NCI-H460 (cell line): ENCODE measurements at regions not wholly inside any gene's neighbourhood (a gene's known extent, or its start where the extent isn't known, plus 50 kb on each side); places are given as distances from the start of the nearest gene placed in this dataset.
"Not testable (repeated sequence)": the region's sequence is repeated elsewhere in the genome, so short reads cannot be mapped to it uniquely, and the experiment has no call there.

Experiments used
- DNase-seq: peaks from one replicate; pipeline ENCODE4 v3.0.0-alpha.2; 2016; ENCODE audit warnings: low read depth; ENCODE audit errors: extremely low read depth

DNA sequence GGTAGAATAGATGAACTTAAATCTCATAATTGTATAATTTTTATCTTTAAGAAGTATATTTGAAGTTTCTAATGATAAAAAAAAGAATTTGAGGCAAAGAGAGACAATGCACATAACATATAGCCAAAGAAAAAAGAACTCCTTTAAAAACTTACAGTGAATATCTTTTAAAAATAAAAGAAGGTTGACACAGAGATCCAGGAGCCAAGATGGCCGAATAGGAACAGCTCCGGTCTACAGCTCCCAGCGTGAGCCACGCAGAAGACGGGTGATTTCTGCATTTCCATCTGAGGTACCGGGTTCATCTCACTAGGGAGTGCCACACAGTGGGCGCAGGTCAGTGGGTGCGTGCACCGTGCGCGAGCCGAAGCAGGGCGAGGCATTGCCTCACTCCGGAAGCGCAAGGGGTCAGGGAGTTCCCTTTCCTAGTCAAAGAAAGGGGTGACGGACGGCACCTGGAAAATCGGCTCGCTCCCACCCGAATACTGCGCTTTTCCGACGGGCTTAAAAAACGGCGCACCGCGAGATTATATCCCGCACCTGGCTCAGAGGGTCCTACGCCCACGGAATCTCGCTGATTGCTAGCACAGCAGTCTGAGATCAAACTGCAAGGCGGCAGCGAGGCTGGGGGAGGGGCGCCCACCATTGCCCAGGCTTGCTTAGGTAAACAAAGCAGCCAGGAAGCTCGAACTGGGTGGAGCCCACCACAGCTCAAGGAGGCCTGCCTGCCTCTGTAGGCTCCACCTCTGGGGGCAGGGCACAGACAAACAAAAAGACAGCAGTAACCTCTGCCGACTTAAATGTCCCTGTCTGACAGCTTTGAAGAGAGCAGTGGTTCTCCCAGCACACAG lies 84.9 kb upstream of the G2E3 start:
- not testable (repeated sequence) for DNase-seq

GRCh38 chr14:30482276-30482675 lies 76.7 kb upstream of the G2E3 start:
- DNase-seq: no peak

DNA sequence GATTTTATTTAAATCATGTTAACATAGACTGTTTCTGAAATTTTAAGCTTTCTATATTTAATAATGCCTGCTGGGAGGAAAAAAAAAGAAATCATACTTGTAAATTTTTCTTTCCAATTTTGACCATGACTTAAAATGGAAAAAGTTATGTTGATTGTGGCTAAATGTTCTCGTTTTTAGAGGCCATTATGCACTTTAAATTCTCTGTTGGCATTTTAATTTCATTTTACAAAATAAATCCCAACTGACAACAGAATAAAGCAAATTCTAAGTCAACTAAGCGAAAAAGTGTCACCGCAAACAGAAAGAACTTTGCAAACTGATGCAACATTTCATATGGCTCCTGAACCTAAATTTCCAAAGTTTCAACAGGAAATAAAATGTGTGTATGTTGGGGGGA lies 74.8 kb upstream of the G2E3 start:
- DNase-seq: no peak

DNA sequence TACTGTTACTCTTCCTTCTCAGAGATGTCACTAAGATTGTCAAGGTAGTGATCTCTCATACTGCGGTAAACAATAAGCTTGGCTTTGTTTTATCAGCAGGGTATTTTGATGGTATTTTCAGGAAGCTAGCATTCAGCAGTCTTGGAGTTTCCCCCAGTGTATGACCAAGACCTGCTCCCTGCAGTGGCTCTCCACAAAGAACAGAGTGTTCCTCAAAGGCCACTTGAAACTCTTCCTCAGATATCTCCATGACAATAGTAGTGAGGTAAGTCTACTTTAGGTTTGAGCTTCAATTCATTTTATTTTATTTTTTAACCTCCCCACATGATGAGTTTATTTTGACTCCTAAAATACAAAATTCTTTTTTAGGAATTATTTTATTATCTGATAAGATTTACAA lies 74.0 kb upstream of the G2E3 start:
- no peak for DNase-seq

- no peak for DNase-seq
Measured at GRCh38 chr14:30496852-30497251, 62.1 kb upstream of the G2E3 start.

- no peak for DNase-seq
Measured at GRCh38 chr14:30499358-30499757, 59.6 kb upstream of the G2E3 start.

DNA sequence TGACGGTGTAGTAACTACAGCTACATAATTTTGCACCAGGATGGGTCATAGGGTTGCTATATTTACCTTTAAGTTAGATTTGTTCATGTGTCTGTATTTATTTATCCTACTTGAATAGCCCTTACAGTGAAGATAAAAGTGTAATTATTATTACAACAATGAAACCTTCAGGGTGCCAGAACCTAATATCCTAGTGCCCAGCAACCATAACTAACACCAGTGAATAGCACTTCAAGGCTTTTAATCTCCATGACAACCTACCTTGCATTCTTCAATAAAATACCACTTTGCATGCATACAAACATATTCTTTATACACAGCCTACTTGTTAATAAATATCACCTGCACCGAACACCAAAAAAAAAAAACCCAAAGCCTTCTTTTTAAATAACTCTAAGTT lies 58.7 kb upstream of the G2E3 start:
- no peak for DNase-seq

DNA sequence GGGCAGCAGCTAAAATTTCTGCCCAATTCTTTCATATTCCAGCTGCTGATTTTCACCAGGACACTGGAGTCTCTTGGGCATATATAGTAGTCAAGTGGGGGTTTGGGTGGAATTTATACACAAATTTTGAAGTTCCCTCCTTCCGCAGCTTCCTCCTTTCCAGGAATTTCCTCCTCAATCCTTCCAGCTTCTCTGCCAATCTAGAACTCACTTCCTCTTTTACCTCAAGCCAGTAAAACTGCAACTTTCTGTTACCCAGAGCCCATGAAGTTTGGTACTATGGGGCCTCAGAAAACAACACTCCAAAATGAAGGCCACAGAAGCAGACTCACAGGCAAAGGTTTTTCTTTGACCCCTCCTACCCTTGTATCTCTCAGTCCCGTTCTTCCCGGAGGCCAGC lies 51.7 kb upstream of the G2E3 start:
- DNase-seq: no peak
